PC-9 (cell line): ENCODE measurements at regions not wholly inside any gene's neighbourhood (a gene's known extent, or its start where the extent isn't known, plus 50 kb on each side); places are given as distances from the start of the nearest gene placed in this dataset.

ENCODE experiments used
- BruUV-seq: library from RNA; stranded (reverse); fragments of 400-500 nt; replicated peaks from 2 replicates; lab custom pipeline; 2021; lab: Mats Ljungman, UMichigan
- CTCF ChIA-PET: fragments of 300-600 bp; sonication (Branson Sonifier 250); formaldehyde crosslinking; loops from one replicate; lab custom pipeline; 2022; ENCODE audit warnings: antibody characterized with exemption; lab: Charles Lee
- POLR2A ChIA-PET: fragments of 300-600 bp; sonication (Branson Sonifier 250); formaldehyde crosslinking; loops from one replicate; lab custom pipeline; 2022; ENCODE audit warnings: antibody characterized with exemption; ENCODE audit not compliant: unreplicated experiment; lab: Charles Lee
- DNase-seq, 2 experiments: peaks; one replicate each; pipeline versions ENCODE4 v3.0.0 to v3.0.0-alpha.2; 2015 to 2022; ENCODE audit warnings: mixed read lengths in 1 of 2
- H2AFZ ChIP-seq: fragments of 200-600 bp; sonication (generic); 2 replicates; pipeline ENCODE4 v1.8.1; 2017; ENCODE audit warnings: antibody characterized with exemption
- H3F3A ChIP-seq: fragments of 200-600 bp; sonication (generic); 2 replicates; pipeline ENCODE4 v1.8.1; 2017; ENCODE audit warnings: antibody characterized with exemption, mild to moderate bottlenecking, low read depth; ENCODE audit not compliant: insufficient read depth
- H3K27ac ChIP-seq: fragments of 200-600 bp; sonication (generic); 2 replicates; pipeline ENCODE4 v1.6.1; 2016; ENCODE audit warnings: mixed run types
- H3K27me3 ChIP-seq: fragments of 200-600 bp; sonication (generic); 2 replicates; pipeline ENCODE4 v1.6.1; 2016; ENCODE audit warnings: low read depth, mixed run types; ENCODE audit not compliant: insufficient read depth
- H3K36me3 ChIP-seq: fragments of 200-600 bp; sonication (generic); 2 replicates; pipeline ENCODE4 v1.6.1; 2016; ENCODE audit warnings: low read depth, mixed run types
- H3K4me1 ChIP-seq: fragments of 200-600 bp; sonication (generic); replicated peaks from 2 replicates; pipeline ENCODE4 v1.6.1; 2016; ENCODE audit warnings: mixed run types; ENCODE audit not compliant: insufficient read depth
- H3K4me2 ChIP-seq: fragments of 200-600 bp; sonication (generic); 2 replicates; pipeline ENCODE4 v1.6.1; 2017; ENCODE audit warnings: mixed run types
- H3K4me3 ChIP-seq: fragments of 200-600 bp; sonication (generic); 2 replicates; pipeline ENCODE4 v1.6.1; 2016; ENCODE audit warnings: mixed run types
- H3K79me2 ChIP-seq: fragments of 200-600 bp; sonication (generic); 2 replicates; pipeline ENCODE4 v1.6.1; 2017; ENCODE audit warnings: low read depth, mixed run types
- H3K9me2 ChIP-seq: fragments of 200-600 bp; sonication (generic); 2 replicates; pipeline ENCODE4 v1.8.1; 2017; ENCODE audit warnings: mild to moderate bottlenecking; ENCODE audit not compliant: insufficient read depth
- H3K9me3 ChIP-seq: fragments of 200-600 bp; sonication (generic); 2 replicates; pipeline ENCODE4 v1.8.1; 2016; ENCODE audit warnings: low read depth; ENCODE audit not compliant: insufficient read depth
- H4K20me1 ChIP-seq: fragments of 200-600 bp; sonication (generic); 2 replicates; pipeline ENCODE4 v1.8.1; 2017; ENCODE audit not compliant: insufficient read depth
- CTCF ChIP-seq: fragments of 200-600 bp; sonication (generic); conservative IDR thresholded peaks from 2 replicates; pipeline ENCODE4 v1.6.1; 2017; ENCODE audit warnings: mixed run types, antibody characterized with exemption, mild to moderate bottlenecking, moderate library complexity
- EZH2 ChIP-seq: fragments of 200-600 bp; sonication (generic); IDR thresholded peaks from 2 replicates; pipeline ENCODE4 v1.8.0; 2017; ENCODE audit warnings: antibody characterized with exemption, low read depth
- intact Hi-C: fragments of 100-400 bp; cut with micrococcal nuclease; formaldehyde crosslinking; loops from one replicate; pipeline ENCODE4 v1.10.0; 2022; ENCODE audit not compliant: unreplicated experiment

- intact Hi-C loops: no loop called here
- H3K79me2 ChIP-seq: no peaks in the 10 kb centered on the region
- no peaks in the 10 kb centered on the region for H3K27me3 ChIP-seq
- no peak overlapping the region for H2AFZ ChIP-seq
- peaks cover 9% of the 10 kb centered on the region; the same call in 1 of the 2 replicates for H3K4me1 ChIP-seq
- no peak for TF ChIP-seq CTCF
- TF ChIP-seq EZH2: no peak
- BruUV-seq: no TSS peak
- H4K20me1 ChIP-seq: no peaks in the 10 kb centered on the region
- no peaks in the 10 kb centered on the region for H3K9me2 ChIP-seq
- POLR2A ChIA-PET: no interaction called here
- H3F3A ChIP-seq: no peaks in the 10 kb centered on the region
- H3K4me2 ChIP-seq: no peak overlapping the region
- no peak for DNase-seq
- 0 out of 2 replicates have a peak, but pooled peaks cover 7% of the 10 kb centered on the region for H3K9me3 ChIP-seq
- no peak overlapping the region for H3K27ac ChIP-seq
- CTCF ChIA-PET: no interaction called here
- no peak overlapping the region for H3K4me3 ChIP-seq
- H3K36me3 ChIP-seq: no peaks in the 10 kb centered on the region
Observed at GRCh38 chr12:107597695-107598410, 87.7 kb upstream of the PWP1 start.

GRCh38 chr12:107598906-107599305, 86.7 kb upstream of the PWP1 start:
- no peaks in the 10 kb centered on the region for H3K36me3 ChIP-seq
- BruUV-seq: no TSS peak
- intact Hi-C loops: no loop called here
- peaks cover 9% of the 10 kb centered on the region; the same call in 1 of the 2 replicates for H3K4me1 ChIP-seq
- no peak for DNase-seq
- TF ChIP-seq CTCF (no peak), EZH2 (no peak)
- no peaks in the 10 kb centered on the region for H4K20me1 ChIP-seq
- no peaks in the 10 kb centered on the region for H3K9me2 ChIP-seq
- CTCF ChIA-PET: no interaction called here
- no peaks in the 10 kb centered on the region for H3F3A ChIP-seq
- no peak overlapping the region for H3K27ac ChIP-seq
- H3K27me3 ChIP-seq: no peaks in the 10 kb centered on the region
- no peaks in the 10 kb centered on the region for H3K79me2 ChIP-seq
- H3K9me3 ChIP-seq: no peaks in the 10 kb centered on the region
- POLR2A ChIA-PET: interaction anchor here (0.6 kb wide), 1 partner anchor 193 kb away, joined by 9 read pairs; no protein-coding TSS in a partner anchor
- no peak overlapping the region for H2AFZ ChIP-seq
- H3K4me2 ChIP-seq: no peak overlapping the region
- no peak overlapping the region for H3K4me3 ChIP-seq

- BruUV-seq: no TSS peak
- Histone ChIP-seq H3K9me3 (no peaks in the 10 kb centered on the region), H3K36me3 (no peaks in the 10 kb centered on the region), H4K20me1 (no peaks in the 10 kb centered on the region), H3K79me2 (no peaks in the 10 kb centered on the region), H3K4me3 (no peak overlapping the region), H3K9me2 (no peaks in the 10 kb centered on the region), H3K27ac (no peak overlapping the region), H3K27me3 (no peaks in the 10 kb centered on the region), H3K4me1 (no peaks in the 10 kb centered on the region), H3K4me2 (no peak overlapping the region), H3F3A (no peaks in the 10 kb centered on the region), H2AFZ (no peak overlapping the region)
- TF ChIP-seq CTCF: no peak
- no peak for TF ChIP-seq EZH2
- CTCF ChIA-PET: no interaction called here
- intact Hi-C loops: no loop called here
- POLR2A ChIA-PET: no interaction called here
- DNase-seq: no peak
Observed at GRCh38 chr12:107600581-107601144, 84.9 kb upstream of the PWP1 start.
